ENCODE measurements at regions not wholly inside any gene's neighbourhood (a gene's known extent, or its start where the extent isn't known, plus 50 kb on each side); places are given as distances from the start of the nearest gene placed in this dataset.

DNA sequence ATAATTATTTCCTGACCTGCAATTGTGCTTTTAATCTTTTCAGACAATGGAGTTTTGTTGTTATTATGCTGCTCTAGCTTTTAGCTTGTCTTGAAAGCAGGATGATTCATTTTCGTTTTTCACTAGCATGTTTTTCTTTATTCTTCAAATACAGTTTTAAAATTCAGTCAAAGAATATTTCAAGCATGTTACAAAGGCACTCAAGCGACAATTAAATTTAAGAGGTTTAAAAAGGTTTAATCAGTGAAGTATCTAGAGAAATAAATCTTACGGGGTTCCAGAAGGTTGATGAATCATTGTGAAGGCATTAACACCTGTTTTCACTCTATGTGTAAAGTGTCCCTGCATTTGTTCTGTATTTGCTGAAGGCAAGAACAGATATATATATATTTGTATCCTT is 390.7 kb upstream of the TMEFF2 start:
- TF ChIP-seq EHMT2 (IDR thresholded peaks at IDR 0.05; ENCODE audit: borderline replicate concordance, low read depth, low read length) (no peak), TCF7 (IDR thresholded peaks at IDR 0.05; ENCODE audit: low read depth) (no peak)
- TF ChIP-seq, protein P1, sequence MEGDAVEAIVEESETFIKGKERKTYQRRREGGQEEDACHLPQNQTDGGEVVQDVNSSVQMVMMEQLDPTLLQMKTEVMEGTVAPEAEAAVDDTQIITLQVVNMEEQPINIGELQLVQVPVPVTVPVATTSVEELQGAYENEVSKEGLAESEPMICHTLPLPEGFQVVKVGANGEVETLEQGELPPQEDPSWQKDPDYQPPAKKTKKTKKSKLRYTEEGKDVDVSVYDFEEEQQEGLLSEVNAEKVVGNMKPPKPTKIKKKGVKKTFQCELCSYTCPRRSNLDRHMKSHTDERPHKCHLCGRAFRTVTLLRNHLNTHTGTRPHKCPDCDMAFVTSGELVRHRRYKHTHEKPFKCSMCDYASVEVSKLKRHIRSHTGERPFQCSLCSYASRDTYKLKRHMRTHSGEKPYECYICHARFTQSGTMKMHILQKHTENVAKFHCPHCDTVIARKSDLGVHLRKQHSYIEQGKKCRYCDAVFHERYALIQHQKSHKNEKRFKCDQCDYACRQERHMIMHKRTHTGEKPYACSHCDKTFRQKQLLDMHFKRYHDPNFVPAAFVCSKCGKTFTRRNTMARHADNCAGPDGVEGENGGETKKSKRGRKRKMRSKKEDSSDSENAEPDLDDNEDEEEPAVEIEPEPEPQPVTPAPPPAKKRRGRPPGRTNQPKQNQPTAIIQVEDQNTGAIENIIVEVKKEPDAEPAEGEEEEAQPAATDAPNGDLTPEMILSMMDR (CRISPR knock-in tag; IDR thresholded peaks at IDR 0.05): no peak
- TF ChIP-seq, protein P2, sequence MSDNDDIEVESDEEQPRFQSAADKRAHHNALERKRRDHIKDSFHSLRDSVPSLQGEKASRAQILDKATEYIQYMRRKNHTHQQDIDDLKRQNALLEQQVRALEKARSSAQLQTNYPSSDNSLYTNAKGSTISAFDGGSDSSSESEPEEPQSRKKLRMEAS (IDR thresholded peaks at IDR 0.05): no peak
